ENCODE measurements at regions not wholly inside any gene's neighbourhood (a gene's known extent, or its start where the extent isn't known, plus 50 kb on each side); places are given as distances from the start of the nearest gene placed in this dataset.

GRCh38 chr9:90502134-90502533 is 140.5 kb downstream of the DIRAS2 start:
- DNase-seq (ENCODE audit: low read depth, low spot score) (no peak), FAIRE-seq (no peak)
- H3K36me3 ChIP-seq (ENCODE audit: control insufficient read depth in 2 of 2, extremely low read depth in 1 of 2, insufficient read depth in 2 of 2, low read length in 2 of 2) = no peaks in the 10 kb centered on the region
- no peak overlapping the region for H3K27ac ChIP-seq (ENCODE audit: control insufficient read depth, insufficient read depth, low read length)
- H3K9me3 ChIP-seq (ENCODE audit: control insufficient read depth, low read depth, low read length) = no peaks in the 10 kb centered on the region
- H3K4me2 ChIP-seq (ENCODE audit: control insufficient read depth, extremely low read depth, insufficient read depth, low read depth, low read length) = no peak overlapping the region
- no peaks in the 10 kb centered on the region for H4K20me1 ChIP-seq (ENCODE audit: control insufficient read depth, extremely low read depth, insufficient read depth, low read length)
- no peak overlapping the region for H3K9ac ChIP-seq (ENCODE audit: control insufficient read depth, extremely low read depth, insufficient read depth, low read length)
- H3K27me3 ChIP-seq (ENCODE audit: control insufficient read depth, extremely low read depth, insufficient read depth, low read length) = no peaks in the 10 kb centered on the region
- no peaks in the 10 kb centered on the region for H3K79me2 ChIP-seq (ENCODE audit: control insufficient read depth, insufficient read depth, low read length)
- H2AFZ ChIP-seq (ENCODE audit: control insufficient read depth, low read length) = no peak overlapping the region
- H3K4me3 ChIP-seq (ENCODE audit: control insufficient read depth in 2 of 3, extremely low read depth in 1 of 3, insufficient read depth in 2 of 3, low read depth in 1 of 3, low read length in 3 of 3) = no peak overlapping the region
- no peak for TF ChIP-seq EZH2 (IDR thresholded peaks at IDR 0.05; ENCODE audit: low read length)
- TF ChIP-seq CTCF (optimal IDR thresholded peaks at IDR 0.05 in 1 of 3, IDR thresholded peaks at IDR 0.05 in 1 of 3, conservative IDR thresholded peaks at IDR 0.05 in 1 of 3; ENCODE audit: extremely low read depth in 1 of 3, insufficient read depth in 2 of 3, low read length in 3 of 3) = no peak
- no peaks in the 10 kb centered on the region for H3K4me1 ChIP-seq (ENCODE audit: control insufficient read depth, extremely low read depth, insufficient read depth, low read length)
- H3K9me1 ChIP-seq (ENCODE audit: control insufficient read depth, extremely low read depth, insufficient read depth, low read length) = no peaks in the 10 kb centered on the region
- dilution Hi-C loops (cut with MboI; ENCODE audit: extremely low pct_ligation_motif_present, low sequenced_read_pairs) = no loop called here

- FAIRE-seq (no peak), DNase-seq (ENCODE audit: low read depth, low spot score) (no peak)
- Histone ChIP-seq H3K9me3 (ENCODE audit: control insufficient read depth, low read depth, low read length) (no peaks in the 10 kb centered on the region), H3K9ac (ENCODE audit: control insufficient read depth, extremely low read depth, insufficient read depth, low read length) (no peak overlapping the region), H4K20me1 (ENCODE audit: control insufficient read depth, extremely low read depth, insufficient read depth, low read length) (no peaks in the 10 kb centered on the region), H3K36me3 (ENCODE audit: control insufficient read depth in 2 of 2, extremely low read depth in 1 of 2, insufficient read depth in 2 of 2, low read length in 2 of 2) (no peaks in the 10 kb centered on the region), H3K9me1 (ENCODE audit: control insufficient read depth, extremely low read depth, insufficient read depth, low read length) (no peaks in the 10 kb centered on the region), H2AFZ (ENCODE audit: control insufficient read depth, low read length) (no peak overlapping the region), H3K4me3 (ENCODE audit: control insufficient read depth in 2 of 3, extremely low read depth in 1 of 3, insufficient read depth in 2 of 3, low read depth in 1 of 3, low read length in 3 of 3) (no peak overlapping the region), H3K27ac (ENCODE audit: control insufficient read depth, insufficient read depth, low read length) (no peak overlapping the region), H3K79me2 (ENCODE audit: control insufficient read depth, insufficient read depth, low read length) (no peaks in the 10 kb centered on the region), H3K4me2 (ENCODE audit: control insufficient read depth, extremely low read depth, insufficient read depth, low read depth, low read length) (no peak overlapping the region), H3K4me1 (ENCODE audit: control insufficient read depth, extremely low read depth, insufficient read depth, low read length) (no peaks in the 10 kb centered on the region), H3K27me3 (ENCODE audit: control insufficient read depth, extremely low read depth, insufficient read depth, low read length) (no peaks in the 10 kb centered on the region)
- dilution Hi-C loops (cut with MboI; ENCODE audit: extremely low pct_ligation_motif_present, low sequenced_read_pairs) = no loop called here
- no peak for TF ChIP-seq CTCF (optimal IDR thresholded peaks at IDR 0.05 in 1 of 3, IDR thresholded peaks at IDR 0.05 in 1 of 3, conservative IDR thresholded peaks at IDR 0.05 in 1 of 3; ENCODE audit: extremely low read depth in 1 of 3, insufficient read depth in 2 of 3, low read length in 3 of 3)
- TF ChIP-seq EZH2 (IDR thresholded peaks at IDR 0.05; ENCODE audit: low read length) = no peak
Observed at GRCh38 chr9:90504486-90504885, 138.1 kb downstream of the DIRAS2 start.

Measured in keratinocyte (primary cell).